ENCODE measurements at regions not wholly inside any gene's neighbourhood (a gene's known extent, or its start where the extent isn't known, plus 50 kb on each side); places are given as distances from the start of the nearest gene placed in this dataset.

GRCh38 chr4:162988530-162988929, 178.2 kb downstream of the NAF1 start:
- Mint-ChIP-seq H3K4me1 (ENCODE audit: low read depth) (peaks cover 8% of the 10 kb centered on the region), H3K9me3 (ENCODE audit: low read depth) (peaks cover 5% of the 10 kb centered on the region), H3K27ac (no peak overlapping the region), H3K36me3 (ENCODE audit: insufficient read depth) (no peaks in the 10 kb centered on the region), H3K4me3 (ENCODE audit: low read depth) (no peak overlapping the region), H3K27me3 (no peaks in the 10 kb centered on the region)
- DNase-seq (ENCODE audit: low spot score, unreplicated experiment), result no peak
- TF ChIP-seq CTCF (IDR thresholded peaks at IDR 0.05; ENCODE audit: unreplicated experiment), result no peak

GRCh38 chr4:162985131-162985530, 181.6 kb downstream of the NAF1 start:
- no peak for TF ChIP-seq CTCF (IDR thresholded peaks at IDR 0.05; ENCODE audit: unreplicated experiment)
- H3K27ac Mint-ChIP-seq, result no peak overlapping the region
- peaks cover 8% of the 10 kb centered on the region for H3K9me3 Mint-ChIP-seq (ENCODE audit: low read depth)
- H3K4me1 Mint-ChIP-seq (ENCODE audit: low read depth), result peaks cover 5% of the 10 kb centered on the region
- H3K27me3 Mint-ChIP-seq, result no peaks in the 10 kb centered on the region
- H3K4me3 Mint-ChIP-seq (ENCODE audit: low read depth), result no peak overlapping the region
- no peaks in the 10 kb centered on the region for H3K36me3 Mint-ChIP-seq (ENCODE audit: insufficient read depth)
- DNase-seq (ENCODE audit: low spot score, unreplicated experiment), result no peak

GRCh38 chr4:162984621-162985020, 182.1 kb downstream of the NAF1 start:
- Mint-ChIP-seq H3K4me3 (ENCODE audit: low read depth) (no peak overlapping the region), H3K4me1 (ENCODE audit: low read depth) (peaks cover 3% of the 10 kb centered on the region), H3K27ac (no peak overlapping the region), H3K9me3 (ENCODE audit: low read depth) (peaks cover 8% of the 10 kb centered on the region), H3K36me3 (ENCODE audit: insufficient read depth) (no peaks in the 10 kb centered on the region), H3K27me3 (no peaks in the 10 kb centered on the region)
- no peak for TF ChIP-seq CTCF (IDR thresholded peaks at IDR 0.05; ENCODE audit: unreplicated experiment)
- DNase-seq (ENCODE audit: low spot score, unreplicated experiment), result no peak

- no peak for TF ChIP-seq CTCF (IDR thresholded peaks at IDR 0.05; ENCODE audit: unreplicated experiment)
- Mint-ChIP-seq H3K27me3 (no peaks in the 10 kb centered on the region), H3K4me3 (ENCODE audit: low read depth) (no peak overlapping the region), H3K27ac (no peak overlapping the region), H3K9me3 (ENCODE audit: low read depth) (peaks cover 8% of the 10 kb centered on the region), H3K36me3 (ENCODE audit: insufficient read depth) (no peaks in the 10 kb centered on the region), H3K4me1 (ENCODE audit: low read depth) (peaks cover 1% of the 10 kb centered on the region)
- DNase-seq (ENCODE audit: low spot score, unreplicated experiment), result no peak
These were observed 184.9 kb downstream of the NAF1 start for GRCh38 chr4:162981823-162982222.

GRCh38 chr4:162978398-162978797, 188.3 kb downstream of the NAF1 start:
- Mint-ChIP-seq H3K4me1 (ENCODE audit: low read depth) (no peaks in the 10 kb centered on the region), H3K9me3 (ENCODE audit: low read depth) (peaks cover 3% of the 10 kb centered on the region), H3K4me3 (ENCODE audit: low read depth) (no peak overlapping the region)

More at GRCh38 chr4:162978398-162978797, 188.3 kb downstream of the NAF1 start:
- no peak for DNase-seq (ENCODE audit: low spot score, unreplicated experiment)
- no peak overlapping the region for H3K27ac Mint-ChIP-seq
- TF ChIP-seq CTCF (IDR thresholded peaks at IDR 0.05; ENCODE audit: unreplicated experiment), result no peak
- H3K36me3 Mint-ChIP-seq (ENCODE audit: insufficient read depth), result no peaks in the 10 kb centered on the region
- H3K27me3 Mint-ChIP-seq, result no peaks in the 10 kb centered on the region

All from progenitor cell of endocrine pancreas (in vitro differentiated cells).